Activated CD4-positive, alpha-beta T cell treated with anti-CD3 and anti-CD28 coated beads, Interleukin-2, amount 10 ng/mL, durations not matched to agents 7 days and 5 days (primary cell): ENCODE measurements at regions not wholly inside any gene's neighbourhood (a gene's known extent, or its start where the extent isn't known, plus 50 kb on each side); places are given as distances from the start of the nearest gene placed in this dataset.
A peak's percentile ranks its signal among the peaks of the same experiment; 100 is the strongest.

Experiments
- CTCF ChIA-PET: fragments of 350-600 bp; sonication (Branson Sonifier 250); formaldehyde crosslinking; loops from one replicate; lab custom pipeline; 2021; ENCODE audit warnings: antibody characterized with exemption; lab: Charles Lee
- POLR2A ChIA-PET: fragments of 350-600 bp; sonication (Branson Sonifier 250); formaldehyde crosslinking; loops from one replicate; lab custom pipeline; 2021; ENCODE audit warnings: antibody characterized with exemption; lab: Charles Lee
- DNase-seq: peaks from one replicate; pipeline ENCODE4 v3.0.0-alpha.2; 2020
- H3K27ac Mint-ChIP-seq: one replicate; pipeline ENCODE4 v1.8.0; 2021; ENCODE audit warnings: mild to moderate bottlenecking, moderate library complexity, mixed read lengths
- H3K27me3 Mint-ChIP-seq: one replicate; pipeline ENCODE4 v1.8.0; 2021; ENCODE audit warnings: mixed read lengths
- H3K36me3 Mint-ChIP-seq: one replicate; pipeline ENCODE4 v1.8.0; 2021; ENCODE audit warnings: low read depth, mixed read lengths
- H3K4me1 Mint-ChIP-seq: one replicate; pipeline ENCODE4 v1.8.0; 2021; ENCODE audit warnings: mixed read lengths
- H3K4me3 Mint-ChIP-seq: one replicate; pipeline ENCODE4 v1.8.0; 2021; ENCODE audit warnings: mild to moderate bottlenecking, moderate library complexity, mixed read lengths
- H3K9me3 Mint-ChIP-seq: one replicate; pipeline ENCODE4 v1.8.0; 2021; ENCODE audit warnings: mixed read lengths

- peaks cover 12% of the 10 kb centered on the region for H3K9me3 Mint-ChIP-seq
- peaks cover 48% of the 10 kb centered on the region for H3K4me1 Mint-ChIP-seq
- H3K27ac Mint-ChIP-seq: no peak overlapping the region
- ChIA-PET CTCF (interaction anchor here (1.0 to 1.5 kb wide), 3 partner anchors 8 to 149 kb away, joined by 3 to 4 read pairs (median 4); no protein-coding TSS in a partner anchor), POLR2A (no interaction called here)
- peaks cover 24% of the 10 kb centered on the region for H3K36me3 Mint-ChIP-seq
- H3K27me3 Mint-ChIP-seq: no peaks in the 10 kb centered on the region
- H3K4me3 Mint-ChIP-seq: no peak overlapping the region
- no peak for DNase-seq
Observed at GRCh38 chr7:17131983-17132655, 166.3 kb upstream of the AHR start.

- POLR2A ChIA-PET: no interaction called here
- H3K36me3 Mint-ChIP-seq: peaks cover 25% of the 10 kb centered on the region
- peaks cover 12% of the 10 kb centered on the region for H3K9me3 Mint-ChIP-seq
- no peak for DNase-seq
- H3K27ac Mint-ChIP-seq: no peak overlapping the region
- peaks cover 49% of the 10 kb centered on the region for H3K4me1 Mint-ChIP-seq
- CTCF ChIA-PET: interaction anchor here (1.4 kb wide), 1 partner anchor 13 kb away, joined by 4 read pairs; no protein-coding TSS in a partner anchor
- no peaks in the 10 kb centered on the region for H3K27me3 Mint-ChIP-seq
- no peak overlapping the region for H3K4me3 Mint-ChIP-seq
Observed at GRCh38 chr7:17132726-17133125, 165.7 kb upstream of the AHR start.

- Mint-ChIP-seq H3K4me1 (peaks cover 60% of the 10 kb centered on the region), H3K27me3 (no peaks in the 10 kb centered on the region), H3K27ac (no peak overlapping the region), H3K36me3 (peaks cover 31% of the 10 kb centered on the region), H3K9me3 (peaks cover 10% of the 10 kb centered on the region), H3K4me3 (no peak overlapping the region)
- CTCF ChIA-PET: no interaction called here
- POLR2A ChIA-PET: no interaction called here
- DNase-seq: no peak
Observed at GRCh38 chr7:17133977-17134376, 164.5 kb upstream of the AHR start.

- Mint-ChIP-seq H3K9me3 (peaks cover 10% of the 10 kb centered on the region), H3K4me1 (peaks cover 66% of the 10 kb centered on the region), H3K27me3 (no peaks in the 10 kb centered on the region), H3K36me3 (peaks cover 32% of the 10 kb centered on the region), H3K4me3 (no peak overlapping the region), H3K27ac (peak overlapping the region; percentile 34)
- ChIA-PET CTCF (interaction anchor here (1.1 kb wide), 1 partner anchor 8 kb away, joined by 4 read pairs; no protein-coding TSS in a partner anchor), POLR2A (no interaction called here)
- no peak for DNase-seq
Observed at GRCh38 chr7:17134786-17135185, 163.7 kb upstream of the AHR start.

GRCh38 chr7:17136126-17136525 lies 162.3 kb upstream of the AHR start:
- no peak for DNase-seq
- CTCF ChIA-PET: no interaction called here
- POLR2A ChIA-PET: no interaction called here
- Mint-ChIP-seq H3K9me3 (peaks cover 10% of the 10 kb centered on the region), H3K27ac (no peak overlapping the region), H3K4me1 (peaks cover 61% of the 10 kb centered on the region), H3K4me3 (no peak overlapping the region), H3K36me3 (peaks cover 32% of the 10 kb centered on the region), H3K27me3 (no peaks in the 10 kb centered on the region)

GRCh38 chr7:17139081-17139480 lies 159.4 kb upstream of the AHR start:
- H3K27ac Mint-ChIP-seq: peak overlapping the region; percentile 98
- DNase-seq: peak; percentile 12
- peak overlapping the region; percentile 30 for H3K4me3 Mint-ChIP-seq
- CTCF ChIA-PET: interaction anchor here (0.6 to 0.7 kb wide), 2 partner anchors 26 to 32 kb away, joined by 3 read pairs; no protein-coding TSS in a partner anchor
- no peaks in the 10 kb centered on the region for H3K27me3 Mint-ChIP-seq
- H3K9me3 Mint-ChIP-seq: peaks cover 7% of the 10 kb centered on the region
- H3K36me3 Mint-ChIP-seq: peaks cover 36% of the 10 kb centered on the region
- H3K4me1 Mint-ChIP-seq: peaks cover 72% of the 10 kb centered on the region
- POLR2A ChIA-PET: interaction anchor here (0.6 kb wide), 1 partner anchor 15 kb away, joined by 6 read pairs; no protein-coding TSS in a partner anchor

GRCh38 chr7:17140406-17140805 lies 158.0 kb upstream of the AHR start:
- CTCF ChIA-PET: interaction anchor here (0.5 to 1.4 kb wide), 5 partner anchors 9 to 157 kb away, joined by 3 to 4 read pairs (median 3); no protein-coding TSS in a partner anchor
- Mint-ChIP-seq H3K4me1 (peaks cover 72% of the 10 kb centered on the region), H3K27ac (peak overlapping the region; percentile 98), H3K36me3 (peaks cover 26% of the 10 kb centered on the region), H3K9me3 (no peaks in the 10 kb centered on the region), H3K27me3 (no peaks in the 10 kb centered on the region), H3K4me3 (no peak overlapping the region)
- DNase-seq: no peak
- POLR2A ChIA-PET: no interaction called here

GRCh38 chr7:17142831-17143541 lies 155.5 kb upstream of the AHR start:
- H3K9me3 Mint-ChIP-seq: no peaks in the 10 kb centered on the region
- no peaks in the 10 kb centered on the region for H3K27me3 Mint-ChIP-seq
- POLR2A ChIA-PET: no interaction called here
- H3K36me3 Mint-ChIP-seq: peaks cover 14% of the 10 kb centered on the region
- H3K27ac Mint-ChIP-seq: peak overlapping the region; percentile 86
- CTCF ChIA-PET: no interaction called here
- peak overlapping the region; percentile 21 for H3K4me3 Mint-ChIP-seq
- H3K4me1 Mint-ChIP-seq: peaks cover 61% of the 10 kb centered on the region
- DNase-seq: no peak

GRCh38 chr7:17144322-17144721 lies 154.1 kb upstream of the AHR start:
- Mint-ChIP-seq H3K4me1 (peaks cover 49% of the 10 kb centered on the region), H3K27ac (peak overlapping the region; percentile 81), H3K9me3 (no peaks in the 10 kb centered on the region), H3K27me3 (no peaks in the 10 kb centered on the region), H3K4me3 (peak overlapping the region; percentile 20), H3K36me3 (peaks cover 7% of the 10 kb centered on the region)
- CTCF ChIA-PET: interaction anchor here (1.2 kb wide), 1 partner anchor 14 kb away, joined by 4 read pairs; no protein-coding TSS in a partner anchor
- DNase-seq: peak; percentile 58
- POLR2A ChIA-PET: no interaction called here

GRCh38 chr7:17146621-17147020 lies 151.8 kb upstream of the AHR start:
- H3K27me3 Mint-ChIP-seq: no peaks in the 10 kb centered on the region
- ChIA-PET CTCF (no interaction called here), POLR2A (no interaction called here)
- H3K9me3 Mint-ChIP-seq: peaks cover 4% of the 10 kb centered on the region
- H3K36me3 Mint-ChIP-seq: peaks cover 9% of the 10 kb centered on the region
- H3K4me1 Mint-ChIP-seq: peaks cover 44% of the 10 kb centered on the region
- no peak for DNase-seq
- H3K4me3 Mint-ChIP-seq: no peak overlapping the region
- H3K27ac Mint-ChIP-seq: no peak overlapping the region

GRCh38 chr7:17147409-17147808 lies 151.0 kb upstream of the AHR start:
- DNase-seq: no peak
- H3K4me1 Mint-ChIP-seq: peaks cover 42% of the 10 kb centered on the region
- H3K27ac Mint-ChIP-seq: no peak overlapping the region
- CTCF ChIA-PET: no interaction called here
- peaks cover 9% of the 10 kb centered on the region for H3K36me3 Mint-ChIP-seq
- H3K27me3 Mint-ChIP-seq: no peaks in the 10 kb centered on the region
- POLR2A ChIA-PET: no interaction called here
- no peak overlapping the region for H3K4me3 Mint-ChIP-seq
- peaks cover 5% of the 10 kb centered on the region for H3K9me3 Mint-ChIP-seq

GRCh38 chr7:17150018-17150417 lies 148.4 kb upstream of the AHR start:
- DNase-seq: no peak
- ChIA-PET CTCF (interaction anchor here (1.2 kb wide), 1 partner anchor 10 kb away, joined by 7 read pairs; no protein-coding TSS in a partner anchor), POLR2A (no interaction called here)
- H3K27ac Mint-ChIP-seq: no peak overlapping the region
- H3K9me3 Mint-ChIP-seq: peaks cover 8% of the 10 kb centered on the region
- no peaks in the 10 kb centered on the region for H3K27me3 Mint-ChIP-seq
- H3K4me3 Mint-ChIP-seq: no peak overlapping the region
- H3K36me3 Mint-ChIP-seq: peaks cover 9% of the 10 kb centered on the region
- H3K4me1 Mint-ChIP-seq: peaks cover 30% of the 10 kb centered on the region

GRCh38 chr7:17152721-17153120 lies 145.7 kb upstream of the AHR start:
- H3K27ac Mint-ChIP-seq: no peak overlapping the region
- H3K4me3 Mint-ChIP-seq: no peak overlapping the region
- no peaks in the 10 kb centered on the region for H3K27me3 Mint-ChIP-seq
- no peak for DNase-seq
- H3K9me3 Mint-ChIP-seq: peaks cover 13% of the 10 kb centered on the region
- peaks cover 34% of the 10 kb centered on the region for H3K4me1 Mint-ChIP-seq
- ChIA-PET POLR2A (no interaction called here), CTCF (no interaction called here)
- H3K36me3 Mint-ChIP-seq: peaks cover 23% of the 10 kb centered on the region
